Esophagus squamous epithelium (tissue), 5 donors: ENCODE measurements at regions not wholly inside any gene's neighbourhood (a gene's known extent, or its start where the extent isn't known, plus 50 kb on each side); places are given as distances from the start of the nearest gene placed in this dataset.

Experiments
- DNase-seq: peaks from one replicate; lab custom pipeline; 2025; lab: John Stamatoyannopoulos, UW
- H3K27ac ChIP-seq, 4 donors: fragments of 200-600 bp; sonication (generic); one replicate each; pipeline ENCODE4 v1.5.1; 2016 to 2019; ENCODE audit warnings: mild to moderate bottlenecking in 1 of 4
- H3K27me3 ChIP-seq, 4 donors: fragments of 200-600 bp; sonication (generic); 1 replicate in 3 of 4; 2 replicates in 1 of 4; pipeline versions ENCODE4 v1.5.1 to v1.6.0; 2017 to 2021; ENCODE audit warnings: antibody characterized with exemption in 1 of 4
- H3K36me3 ChIP-seq, 3 donors: fragments of 200-600 bp; sonication (generic); one replicate each; pipeline ENCODE4 v1.5.1; 2016 to 2019
- H3K4me1 ChIP-seq, 3 donors: fragments of 200-600 bp; sonication (generic); one replicate each; pipeline ENCODE4 v1.5.1; 2017 to 2019
- H3K4me3 ChIP-seq, 4 donors: fragments of 200-600 bp; sonication (generic); 1 replicate in 3 of 4; 2 replicates in 1 of 4; pipeline ENCODE4 v1.5.1; 2016 to 2019; ENCODE audit warnings: mild to moderate bottlenecking in 2 of 4, moderate library complexity in 1 of 4
- H3K9me3 ChIP-seq, 3 donors: fragments of 200-600 bp; sonication (generic); one replicate each; pipeline ENCODE4 v1.5.1; 2016 to 2019
- CTCF ChIP-seq, 6 experiments: fragments of 450-650 bp in 4 of 6; fragments of 200-600 bp in 2 of 6; sonication (generic) in 2 of 6; IDR thresholded peaks; one replicate each; pipeline ENCODE4 v1.5.1; 2016 to 2019; ENCODE audit warnings: antibody characterized with exemption in 6 of 6, mild to moderate bottlenecking in 4 of 6, moderate library complexity in 4 of 6
- POLR2A ChIP-seq, 4 donors: fragments of 450-650 bp; IDR thresholded peaks; one replicate each; pipeline ENCODE4 v1.6.1; 2017; ENCODE audit warnings: antibody characterized with exemption in 4 of 4, mild to moderate bottlenecking in 4 of 4, moderate library complexity in 3 of 4
- WGBS, 2 donors: methylation state at CpG; one replicate each; pipeline ENCODE4 v1.1.5; 2018; 5-methylcytosine and 5-hydroxymethylcytosine counted together
- intact Hi-C: fragments of 100-400 bp; cut with DNase I; formaldehyde crosslinking; loops from one replicate; pipeline ENCODE4 v1.15.0; 2022
- donor health status: DM: yes; HTN: yes; CAD: no.

GRCh38 chr10:108184114-108184513 is 1019.6 kb upstream of the SORCS1 start:
- WGBS, 2 donors: 0 to 14% methylated on average over 1 of the region's 1 CpG

GRCh38 chr10:108180878-108181277 is 1016.4 kb upstream of the SORCS1 start:
- WGBS, 2 donors: 47 to 59% methylated on average over 2 of the region's 2 CpGs
- intact Hi-C loops: no loop called here

More at GRCh38 chr10:108184114-108184513, 1019.6 kb upstream of the SORCS1 start:
- Histone ChIP-seq H3K4me1 (no peaks in the 10 kb centered on the region), H3K4me3 (no peak overlapping the region), H3K36me3 (no peaks in the 10 kb centered on the region), H3K27ac (no peak overlapping the region), H3K27me3 (no peaks in the 10 kb centered on the region), H3K9me3 (no peaks in the 10 kb centered on the region)
- DNase-seq: no peak
- TF ChIP-seq POLR2A (IDR thresholded peaks at IDR 0.05): no peak
- no peak for TF ChIP-seq CTCF (IDR thresholded peaks at IDR 0.05)
- intact Hi-C loops: no loop called here

GRCh38 chr10:108169846-108170245 is 1005.3 kb upstream of the SORCS1 start:
- TF ChIP-seq CTCF (IDR thresholded peaks at IDR 0.05) (no peak), POLR2A (IDR thresholded peaks at IDR 0.05) (no peak)
- no peak overlapping the region for H3K4me3 ChIP-seq
- DNase-seq: no peak
- 45 to 54% methylated on average over 1 of the region's 1 CpG for whole genome bisulfite sequencing, 2 donors
- no peak overlapping the region for H3K27ac ChIP-seq
- H3K4me1 ChIP-seq: no peaks in the 10 kb centered on the region
- intact Hi-C loops: no loop called here
- no peaks in the 10 kb centered on the region for H3K9me3 ChIP-seq
- H3K36me3 ChIP-seq: no peaks in the 10 kb centered on the region
- H3K27me3 ChIP-seq: no peaks in the 10 kb centered on the region

More at GRCh38 chr10:108180878-108181277, 1016.4 kb upstream of the SORCS1 start:
- TF ChIP-seq POLR2A (IDR thresholded peaks at IDR 0.05) (no peak), CTCF (IDR thresholded peaks at IDR 0.05) (no peak)
- DNase-seq: no peak
- H3K4me1 ChIP-seq: no peaks in the 10 kb centered on the region
- H3K9me3 ChIP-seq: no peaks in the 10 kb centered on the region
- no peaks in the 10 kb centered on the region for H3K27me3 ChIP-seq
- no peaks in the 10 kb centered on the region for H3K36me3 ChIP-seq
- no peak overlapping the region for H3K4me3 ChIP-seq
- no peak overlapping the region for H3K27ac ChIP-seq

GRCh38 chr10:108167766-108168165 is 1003.3 kb upstream of the SORCS1 start:
- no peak for DNase-seq
- intact Hi-C loops: no loop called here
- H3K27ac ChIP-seq: no peak overlapping the region
- no peaks in the 10 kb centered on the region for H3K36me3 ChIP-seq
- H3K27me3 ChIP-seq: no peaks in the 10 kb centered on the region
- no peak for TF ChIP-seq POLR2A (IDR thresholded peaks at IDR 0.05)
- TF ChIP-seq CTCF (IDR thresholded peaks at IDR 0.05): no peak
- no peaks in the 10 kb centered on the region for H3K9me3 ChIP-seq
- H3K4me1 ChIP-seq: no peaks in the 10 kb centered on the region
- no peak overlapping the region for H3K4me3 ChIP-seq
- 74 to 86% methylated on average over 2 of the region's 2 CpGs for WGBS, 2 donors

- no peak overlapping the region for H3K27ac ChIP-seq
- no peak for TF ChIP-seq CTCF (IDR thresholded peaks at IDR 0.05)
- no peak for TF ChIP-seq POLR2A (IDR thresholded peaks at IDR 0.05)
- H3K4me3 ChIP-seq: no peak overlapping the region
- DNase-seq: no peak
- H3K27me3 ChIP-seq: no peaks in the 10 kb centered on the region
- H3K36me3 ChIP-seq: no peaks in the 10 kb centered on the region
- intact Hi-C loops: no loop called here
- no peaks in the 10 kb centered on the region for H3K9me3 ChIP-seq
- WGBS, 2 donors: 76 to 77% methylated on average over 7 of the region's 7 CpGs
- no peaks in the 10 kb centered on the region for H3K4me1 ChIP-seq
Observed at GRCh38 chr10:108166401-108166800, 1001.9 kb upstream of the SORCS1 start.
